ENCODE measurements at regions not wholly inside any gene's neighbourhood (a gene's known extent, or its start where the extent isn't known, plus 50 kb on each side); places are given as distances from the start of the nearest gene placed in this dataset.

- TF ChIP-seq POLR2A (IDR thresholded peaks at IDR 0.05) (no peak), CTCF (IDR thresholded peaks at IDR 0.05) (no peak)
Measured at GRCh38 chr2:239647052-239647819, 246.4 kb upstream of the HDAC4 start.
